ENCODE measurements at regions not wholly inside any gene's neighbourhood (a gene's known extent, or its start where the extent isn't known, plus 50 kb on each side); places are given as distances from the start of the nearest gene placed in this dataset.

DNA sequence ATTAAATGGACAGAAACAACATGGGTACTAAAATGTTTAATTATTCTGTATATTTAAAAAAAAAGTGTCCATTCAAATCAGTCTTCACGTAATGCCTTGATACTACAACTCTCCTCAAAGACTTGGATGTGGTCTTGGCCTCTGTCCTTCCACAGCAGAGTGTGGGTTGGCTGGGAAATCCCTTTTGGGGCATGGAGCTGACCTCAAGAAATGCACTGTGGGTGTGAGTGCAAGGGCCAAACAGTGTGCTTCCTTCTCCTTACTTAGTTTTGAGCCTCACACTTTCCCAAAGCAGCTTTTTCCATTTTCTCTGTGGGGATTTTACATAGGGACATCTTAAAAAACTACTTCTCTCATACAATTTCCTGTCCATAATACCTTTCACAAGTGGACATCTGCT is 607.4 kb downstream of the EFNB2 start:
- Histone ChIP-seq H3K4me2 (ENCODE audit: low read length) (no peak overlapping the region), H2AFZ (ENCODE audit: low read length) (no peak overlapping the region), H3F3A (ENCODE audit: insufficient read depth, low read length) (no peaks in the 10 kb centered on the region), H3K36me3 (ENCODE audit: insufficient read depth, low read length) (no peaks in the 10 kb centered on the region), H3K9ac (ENCODE audit: low read length) (no peak overlapping the region), H3K4me1 (ENCODE audit: insufficient read depth, low read length, severe bottlenecking) (no peaks in the 10 kb centered on the region), H3K9me2 (ENCODE audit: low read depth, low read length) (no peaks in the 10 kb centered on the region), H3K79me2 (ENCODE audit: insufficient read depth, low read length) (no peaks in the 10 kb centered on the region), H3K9me3 (ENCODE audit: low read length) (no peaks in the 10 kb centered on the region), H4K20me1 (ENCODE audit: insufficient read depth, low read length) (no peaks in the 10 kb centered on the region), H3K27ac (ENCODE audit: low read depth, low read length, poor library complexity, severe bottlenecking) (no peak overlapping the region), H3K4me3 (ENCODE audit: low read depth, low read length, poor library complexity, severe bottlenecking) (no peak overlapping the region), H3K27me3 (ENCODE audit: insufficient read depth, low read length) (no peaks in the 10 kb centered on the region)
- TF ChIP-seq EZH2 (IDR thresholded peaks at IDR 0.05; ENCODE audit: borderline replicate concordance, low read length) = no peak
- TF ChIP-seq, protein P1, sequence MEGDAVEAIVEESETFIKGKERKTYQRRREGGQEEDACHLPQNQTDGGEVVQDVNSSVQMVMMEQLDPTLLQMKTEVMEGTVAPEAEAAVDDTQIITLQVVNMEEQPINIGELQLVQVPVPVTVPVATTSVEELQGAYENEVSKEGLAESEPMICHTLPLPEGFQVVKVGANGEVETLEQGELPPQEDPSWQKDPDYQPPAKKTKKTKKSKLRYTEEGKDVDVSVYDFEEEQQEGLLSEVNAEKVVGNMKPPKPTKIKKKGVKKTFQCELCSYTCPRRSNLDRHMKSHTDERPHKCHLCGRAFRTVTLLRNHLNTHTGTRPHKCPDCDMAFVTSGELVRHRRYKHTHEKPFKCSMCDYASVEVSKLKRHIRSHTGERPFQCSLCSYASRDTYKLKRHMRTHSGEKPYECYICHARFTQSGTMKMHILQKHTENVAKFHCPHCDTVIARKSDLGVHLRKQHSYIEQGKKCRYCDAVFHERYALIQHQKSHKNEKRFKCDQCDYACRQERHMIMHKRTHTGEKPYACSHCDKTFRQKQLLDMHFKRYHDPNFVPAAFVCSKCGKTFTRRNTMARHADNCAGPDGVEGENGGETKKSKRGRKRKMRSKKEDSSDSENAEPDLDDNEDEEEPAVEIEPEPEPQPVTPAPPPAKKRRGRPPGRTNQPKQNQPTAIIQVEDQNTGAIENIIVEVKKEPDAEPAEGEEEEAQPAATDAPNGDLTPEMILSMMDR (IDR thresholded peaks at IDR 0.05; ENCODE audit: low read length) = no peak

- Histone ChIP-seq H3K27ac (ENCODE audit: low read depth, low read length, poor library complexity, severe bottlenecking) (no peak overlapping the region), H2AFZ (ENCODE audit: low read length) (no peak overlapping the region), H3K9ac (ENCODE audit: low read length) (no peak overlapping the region), H3K27me3 (ENCODE audit: insufficient read depth, low read length) (no peaks in the 10 kb centered on the region), H3K79me2 (ENCODE audit: insufficient read depth, low read length) (no peaks in the 10 kb centered on the region), H3K4me3 (ENCODE audit: low read depth, low read length, poor library complexity, severe bottlenecking) (no peak overlapping the region), H3K4me2 (ENCODE audit: low read length) (no peak overlapping the region), H4K20me1 (ENCODE audit: insufficient read depth, low read length) (no peaks in the 10 kb centered on the region), H3K9me2 (ENCODE audit: low read depth, low read length) (no peaks in the 10 kb centered on the region), H3K9me3 (ENCODE audit: low read length) (no peaks in the 10 kb centered on the region), H3K4me1 (ENCODE audit: insufficient read depth, low read length, severe bottlenecking) (no peaks in the 10 kb centered on the region), H3F3A (ENCODE audit: insufficient read depth, low read length) (no peaks in the 10 kb centered on the region), H3K36me3 (ENCODE audit: insufficient read depth, low read length) (no peaks in the 10 kb centered on the region)
- TF ChIP-seq EZH2 (IDR thresholded peaks at IDR 0.05; ENCODE audit: borderline replicate concordance, low read length) = no peak
- TF ChIP-seq, protein P1 (IDR thresholded peaks at IDR 0.05; ENCODE audit: low read length) = no peak
These were observed 610.0 kb downstream of the EFNB2 start for GRCh38 chr13:105925496-105925895.

- Histone ChIP-seq H3K9me2 (ENCODE audit: low read depth, low read length) (no peaks in the 10 kb centered on the region), H3K4me1 (ENCODE audit: insufficient read depth, low read length, severe bottlenecking) (no peaks in the 10 kb centered on the region), H3K36me3 (ENCODE audit: insufficient read depth, low read length) (no peaks in the 10 kb centered on the region), H3K9ac (ENCODE audit: low read length) (no peak overlapping the region), H3K9me3 (ENCODE audit: low read length) (no peaks in the 10 kb centered on the region), H4K20me1 (ENCODE audit: insufficient read depth, low read length) (no peaks in the 10 kb centered on the region), H3F3A (ENCODE audit: insufficient read depth, low read length) (no peaks in the 10 kb centered on the region), H3K79me2 (ENCODE audit: insufficient read depth, low read length) (no peaks in the 10 kb centered on the region), H3K27ac (ENCODE audit: low read depth, low read length, poor library complexity, severe bottlenecking) (no peak overlapping the region), H3K4me2 (ENCODE audit: low read length) (no peak overlapping the region), H2AFZ (ENCODE audit: low read length) (no peak overlapping the region), H3K4me3 (ENCODE audit: low read depth, low read length, poor library complexity, severe bottlenecking) (no peak overlapping the region), H3K27me3 (ENCODE audit: insufficient read depth, low read length) (no peaks in the 10 kb centered on the region)
- TF ChIP-seq, protein P1 (IDR thresholded peaks at IDR 0.05; ENCODE audit: low read length) = no peak
These were observed 613.8 kb downstream of the EFNB2 start for GRCh38 chr13:105921711-105922110.
